ENCODE measurements at regions not wholly inside any gene's neighbourhood (a gene's known extent, or its start where the extent isn't known, plus 50 kb on each side); places are given as distances from the start of the nearest gene placed in this dataset.

DNA sequence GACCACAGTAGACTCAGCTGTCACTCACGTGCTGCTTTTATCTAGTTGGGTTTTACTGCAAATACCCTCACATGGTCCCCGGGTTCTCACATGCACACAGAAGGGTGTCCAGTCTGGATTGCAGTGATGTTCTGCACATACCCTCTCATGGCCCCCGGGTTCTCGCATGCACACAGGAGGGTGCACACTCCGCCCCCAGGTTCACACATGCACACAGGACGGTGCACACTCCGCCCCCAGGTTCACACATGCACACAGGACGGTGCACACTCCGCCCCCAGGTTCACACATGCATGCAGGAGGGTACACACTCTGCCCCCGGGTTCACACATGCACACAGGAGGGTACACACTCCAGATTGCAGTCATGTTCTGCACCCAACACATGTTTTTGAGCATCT, 224.3 kb downstream of the ERMARD start:
- TF ChIP-seq, protein P1, sequence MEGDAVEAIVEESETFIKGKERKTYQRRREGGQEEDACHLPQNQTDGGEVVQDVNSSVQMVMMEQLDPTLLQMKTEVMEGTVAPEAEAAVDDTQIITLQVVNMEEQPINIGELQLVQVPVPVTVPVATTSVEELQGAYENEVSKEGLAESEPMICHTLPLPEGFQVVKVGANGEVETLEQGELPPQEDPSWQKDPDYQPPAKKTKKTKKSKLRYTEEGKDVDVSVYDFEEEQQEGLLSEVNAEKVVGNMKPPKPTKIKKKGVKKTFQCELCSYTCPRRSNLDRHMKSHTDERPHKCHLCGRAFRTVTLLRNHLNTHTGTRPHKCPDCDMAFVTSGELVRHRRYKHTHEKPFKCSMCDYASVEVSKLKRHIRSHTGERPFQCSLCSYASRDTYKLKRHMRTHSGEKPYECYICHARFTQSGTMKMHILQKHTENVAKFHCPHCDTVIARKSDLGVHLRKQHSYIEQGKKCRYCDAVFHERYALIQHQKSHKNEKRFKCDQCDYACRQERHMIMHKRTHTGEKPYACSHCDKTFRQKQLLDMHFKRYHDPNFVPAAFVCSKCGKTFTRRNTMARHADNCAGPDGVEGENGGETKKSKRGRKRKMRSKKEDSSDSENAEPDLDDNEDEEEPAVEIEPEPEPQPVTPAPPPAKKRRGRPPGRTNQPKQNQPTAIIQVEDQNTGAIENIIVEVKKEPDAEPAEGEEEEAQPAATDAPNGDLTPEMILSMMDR (IDR thresholded peaks at IDR 0.05) = no peak
- TF ChIP-seq, protein P2, sequence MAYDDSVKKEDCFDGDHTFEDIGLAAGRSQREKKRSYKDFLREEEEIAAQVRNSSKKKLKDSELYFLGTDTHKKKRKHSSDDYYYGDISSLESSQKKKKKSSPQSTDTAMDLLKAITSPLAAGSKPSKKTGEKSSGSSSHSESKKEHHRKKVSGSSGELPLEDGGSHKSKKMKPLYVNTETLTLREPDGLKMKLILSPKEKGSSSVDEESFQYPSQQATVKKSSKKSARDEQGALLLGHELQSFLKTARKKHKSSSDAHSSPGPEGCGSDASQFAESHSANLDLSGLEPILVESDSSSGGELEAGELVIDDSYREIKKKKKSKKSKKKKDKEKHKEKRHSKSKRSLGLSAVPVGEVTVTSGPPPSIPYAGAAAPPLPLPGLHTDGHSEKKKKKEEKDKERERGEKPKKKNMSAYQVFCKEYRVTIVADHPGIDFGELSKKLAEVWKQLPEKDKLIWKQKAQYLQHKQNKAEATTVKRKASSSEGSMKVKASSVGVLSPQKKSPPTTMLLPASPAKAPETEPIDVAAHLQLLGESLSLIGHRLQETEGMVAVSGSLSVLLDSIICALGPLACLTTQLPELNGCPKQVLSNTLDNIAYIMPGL (CRISPR knock-in tag; IDR thresholded peaks at IDR 0.05) = no peak

Data from WTC11 (cell line).